ENCODE measurements at regions not wholly inside any gene's neighbourhood (a gene's known extent, or its start where the extent isn't known, plus 50 kb on each side); places are given as distances from the start of the nearest gene placed in this dataset.
"Not testable (repeated sequence)": the region's sequence is repeated elsewhere in the genome, so short reads cannot be mapped to it uniquely, and the experiment has no call there.

DNA sequence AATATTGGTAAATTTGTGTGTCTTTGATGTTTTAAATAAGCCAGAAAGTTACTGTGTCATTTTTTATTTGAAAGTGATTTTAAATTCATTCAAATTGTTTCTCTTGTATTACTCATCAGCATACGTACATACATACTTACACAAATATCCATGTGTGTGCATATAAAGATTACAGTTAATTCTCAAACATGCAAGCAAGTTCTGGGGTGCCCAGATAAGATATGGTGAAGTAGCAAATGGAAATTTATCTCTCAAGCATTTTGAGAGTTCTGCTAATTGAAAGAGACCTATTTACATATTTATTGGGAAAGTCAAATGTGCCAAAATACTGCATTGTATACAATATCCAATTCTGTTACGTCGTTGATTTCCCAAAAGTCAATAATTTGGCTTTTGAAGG is 1024.0 kb upstream of the CNTN5 start:
- no peak for DNase-seq (ENCODE audit: low read depth, low spot score)
- in situ Hi-C loops (cut with HindIII; ENCODE audit: low pct_unique_long_range_greater_than_20kb, low sequenced_read_pairs): no loop called here

DNA sequence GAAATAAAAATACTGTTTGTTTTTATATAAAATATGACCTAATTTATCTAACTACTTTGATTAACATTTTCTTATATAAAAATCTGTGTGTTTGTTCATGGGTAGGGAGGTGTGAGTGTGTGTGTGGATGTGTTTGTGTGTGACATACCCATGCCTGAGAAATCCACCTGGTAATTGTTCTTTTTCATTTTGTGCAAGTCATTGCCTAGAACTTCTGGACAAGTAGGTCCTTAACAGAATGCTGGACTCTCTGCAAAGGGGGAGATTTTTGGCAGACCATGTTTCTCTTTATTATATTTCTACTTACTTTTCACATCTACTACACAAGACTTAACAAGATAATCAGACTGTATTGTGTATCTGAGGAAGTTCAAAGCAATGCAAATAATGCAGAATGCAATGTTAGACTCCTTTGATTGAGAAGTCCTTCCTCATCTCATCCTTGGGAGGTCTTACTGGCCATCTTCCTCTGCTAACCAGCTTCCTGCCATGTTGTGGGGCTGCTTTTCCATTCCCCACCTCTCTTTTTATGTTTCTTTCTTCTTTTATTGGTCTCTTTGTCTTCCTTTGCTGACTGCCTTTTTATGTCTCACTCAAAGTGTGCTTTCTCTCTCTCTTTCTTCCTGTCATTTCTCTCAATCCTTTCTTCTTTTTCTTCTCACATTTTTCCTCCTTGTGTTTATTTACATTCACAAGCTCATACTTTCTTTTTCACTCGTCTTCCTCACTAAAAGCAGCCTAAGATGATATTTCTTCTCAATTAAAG is 1017.0 kb upstream of the CNTN5 start:
- DNase-seq (ENCODE audit: low read depth, low spot score): no peak
- in situ Hi-C loops (cut with HindIII; ENCODE audit: low pct_unique_long_range_greater_than_20kb, low sequenced_read_pairs): no loop called here

DNA sequence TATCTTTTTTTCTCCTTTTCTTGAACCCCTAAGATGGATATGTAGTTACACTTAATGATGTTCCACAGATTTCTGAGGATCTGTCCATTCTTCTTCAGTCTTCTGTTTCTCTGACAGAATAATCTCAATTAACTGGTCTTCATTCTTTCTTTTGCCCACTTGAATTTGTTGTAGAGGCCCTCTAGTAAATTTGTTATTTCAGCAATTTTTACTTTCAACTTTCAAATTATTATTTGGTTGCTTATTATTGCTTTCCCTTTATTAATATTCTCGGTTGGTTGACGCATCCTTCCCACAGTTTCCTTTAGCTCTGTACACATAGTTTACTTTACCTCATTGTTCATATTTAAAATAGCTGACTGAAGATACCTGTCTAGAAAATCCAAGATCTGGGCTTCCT is 1013.7 kb upstream of the CNTN5 start:
- no peak for DNase-seq (ENCODE audit: low read depth, low spot score)
- in situ Hi-C loops (cut with HindIII; ENCODE audit: low pct_unique_long_range_greater_than_20kb, low sequenced_read_pairs): no loop called here

DNA sequence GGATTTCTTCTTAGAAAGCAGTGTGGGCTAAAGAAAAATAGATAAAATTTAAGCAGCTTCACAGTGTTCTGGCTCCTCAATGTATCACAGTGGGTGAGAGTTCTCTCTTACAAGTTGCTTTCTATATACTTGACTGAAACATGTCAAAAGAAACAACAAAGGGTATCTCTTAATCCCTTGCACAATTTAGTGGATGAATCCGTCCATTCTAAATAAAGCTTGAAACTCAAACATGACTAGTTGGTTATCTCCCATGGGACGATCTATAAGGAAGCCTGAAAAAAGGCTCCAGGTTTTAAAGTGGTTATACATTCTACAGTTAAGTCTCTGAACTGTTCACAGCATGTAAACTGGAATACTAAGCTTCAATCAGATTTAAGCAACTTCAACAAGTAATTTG is 993.1 kb upstream of the CNTN5 start:
- in situ Hi-C loops (cut with HindIII; ENCODE audit: low pct_unique_long_range_greater_than_20kb, low sequenced_read_pairs): no loop called here

DNA sequence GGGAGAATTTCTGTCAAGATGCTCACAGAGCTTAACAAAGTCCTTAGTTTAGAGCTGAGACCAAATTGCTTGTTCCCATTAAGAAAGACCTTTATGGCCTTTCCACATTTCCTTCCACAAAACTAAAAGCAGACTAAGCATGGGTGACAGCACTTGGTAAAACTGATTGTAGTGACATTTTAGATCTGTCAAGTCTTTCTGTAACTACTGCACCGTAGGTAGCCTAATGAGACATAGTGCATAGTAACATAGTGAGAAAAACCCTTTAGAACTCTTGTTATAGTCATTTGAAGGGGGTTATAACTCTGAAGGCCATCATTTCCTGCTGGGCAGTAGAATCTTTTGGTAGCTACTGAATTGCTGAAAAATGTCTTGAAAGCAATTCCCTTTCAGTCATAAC is 990.9 kb upstream of the CNTN5 start:
- no peak for DNase-seq (ENCODE audit: low read depth, low spot score)
- in situ Hi-C loops (cut with HindIII; ENCODE audit: low pct_unique_long_range_greater_than_20kb, low sequenced_read_pairs): no loop called here

More for the DNA sequence above, 993.1 kb upstream of the CNTN5 start:
- DNase-seq (ENCODE audit: low read depth, low spot score): no peak

DNA sequence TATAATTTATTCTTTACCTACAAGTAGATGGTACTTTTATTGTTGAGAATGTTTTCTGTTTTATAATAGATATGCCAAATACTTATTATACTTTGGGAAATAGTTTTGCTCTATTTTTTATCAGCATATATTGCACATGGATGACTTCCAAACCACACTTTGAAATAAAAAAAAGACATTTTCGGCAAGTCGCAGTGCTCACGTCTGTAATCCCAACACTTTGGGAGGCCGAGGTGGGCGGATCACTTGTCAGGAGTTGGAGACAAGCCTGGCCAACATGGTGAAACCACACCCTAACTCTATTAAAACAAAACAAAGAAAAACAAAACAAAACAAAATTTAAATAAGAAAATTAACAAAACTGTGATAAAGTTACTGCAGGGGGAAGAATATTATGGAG is 983.9 kb upstream of the CNTN5 start:
- DNase-seq (ENCODE audit: low read depth, low spot score): no peak
- in situ Hi-C loops (cut with HindIII; ENCODE audit: low pct_unique_long_range_greater_than_20kb, low sequenced_read_pairs): no loop called here

DNA sequence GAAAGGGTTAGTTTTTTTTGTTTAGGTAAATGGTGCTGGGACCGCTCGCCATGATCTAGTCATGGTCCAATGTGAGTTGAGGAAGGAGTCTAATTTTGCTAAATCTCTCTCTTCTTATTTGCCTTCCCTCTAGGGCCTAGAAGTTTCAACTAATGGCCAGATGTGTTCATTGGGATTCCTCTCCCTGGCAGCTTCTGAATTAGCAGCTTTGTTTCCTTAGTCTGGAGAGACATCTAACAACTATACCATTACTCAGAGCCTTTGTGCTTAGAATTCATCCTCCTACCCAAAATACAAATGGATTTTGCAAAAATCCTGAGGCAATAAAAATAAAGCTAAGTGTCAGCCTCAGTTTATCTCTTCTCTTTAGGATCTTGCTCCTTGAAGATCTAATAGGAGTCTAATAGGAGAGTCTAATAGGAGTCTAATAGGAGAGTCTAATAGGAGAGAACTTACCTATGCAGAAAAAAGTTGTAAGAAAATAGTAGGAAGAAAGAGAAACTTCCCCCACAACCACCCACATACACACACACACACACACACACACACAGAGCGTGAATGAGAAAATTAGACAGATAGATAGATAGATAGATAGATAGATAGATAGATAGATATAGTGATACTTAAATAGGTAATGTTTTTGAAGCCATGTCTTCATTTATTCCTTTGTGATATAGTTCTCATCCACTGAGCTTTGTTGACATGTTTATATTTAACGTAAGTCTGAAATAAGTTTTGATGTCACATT is 980.5 kb upstream of the CNTN5 start:
- no peak for DNase-seq (ENCODE audit: low read depth, low spot score)
- in situ Hi-C loops (cut with HindIII; ENCODE audit: low pct_unique_long_range_greater_than_20kb, low sequenced_read_pairs): no loop called here

DNA sequence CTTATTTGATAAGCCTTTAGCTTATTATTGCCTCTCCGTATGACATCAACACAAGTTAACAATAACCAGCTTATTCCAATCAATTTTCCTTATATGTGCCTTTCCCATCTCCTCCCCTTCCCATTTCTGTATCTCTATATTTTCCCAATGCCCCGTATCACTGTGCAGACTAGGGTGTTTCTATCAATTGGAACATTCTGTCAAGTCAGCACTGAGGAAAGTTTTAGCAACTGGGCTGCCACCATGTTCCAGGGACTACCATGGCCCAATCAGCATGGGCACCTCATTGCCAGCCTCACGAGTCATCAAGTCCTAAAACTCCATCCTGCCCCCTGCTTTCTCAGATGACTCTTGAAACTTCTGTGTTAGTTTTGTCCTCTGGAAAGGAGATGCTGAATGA is 973.1 kb upstream of the CNTN5 start:
- in situ Hi-C loops (cut with HindIII; ENCODE audit: low pct_unique_long_range_greater_than_20kb, low sequenced_read_pairs): no loop called here
- DNase-seq (ENCODE audit: low read depth, low spot score): no peak

DNA sequence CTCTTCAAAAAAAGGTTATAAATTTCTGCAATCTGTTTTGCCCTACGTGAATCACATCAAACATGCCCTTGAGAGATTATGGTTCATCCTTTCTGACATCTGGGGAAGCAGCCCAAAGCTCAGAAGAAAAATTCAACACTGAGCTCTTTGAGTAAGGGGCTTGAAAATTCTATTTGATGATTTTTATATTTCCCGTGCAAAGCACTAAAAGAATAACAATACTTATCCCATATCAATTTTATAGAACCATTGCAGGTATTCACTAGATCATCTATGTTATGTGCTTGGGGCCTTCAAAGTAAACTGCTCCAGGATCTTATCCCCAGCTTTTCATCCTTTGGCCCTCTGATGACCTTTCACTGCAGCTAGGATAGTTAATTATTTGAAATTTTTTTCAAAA is 966.9 kb upstream of the CNTN5 start:
- DNase-seq (ENCODE audit: low read depth, low spot score): no peak
- in situ Hi-C loops (cut with HindIII; ENCODE audit: low pct_unique_long_range_greater_than_20kb, low sequenced_read_pairs): no loop called here

DNA sequence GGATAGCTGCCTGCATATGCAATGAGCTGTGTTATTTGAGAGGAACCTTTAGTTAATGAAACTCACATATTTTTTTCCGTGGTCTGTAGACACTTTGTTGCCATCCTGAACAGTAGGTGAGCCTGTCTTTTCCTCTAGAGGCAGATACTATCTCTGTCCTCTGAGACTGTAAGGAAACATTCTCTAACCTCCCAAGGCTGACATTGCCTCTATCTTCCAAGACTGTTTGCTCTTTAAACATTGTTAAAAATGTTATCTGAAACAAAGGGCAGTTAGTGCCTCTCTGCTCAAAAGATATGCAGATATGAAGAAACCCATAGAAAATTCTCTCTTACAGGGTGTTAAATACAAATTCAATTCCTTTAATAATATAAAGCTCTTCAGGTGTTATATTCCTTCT is 963.8 kb upstream of the CNTN5 start:
- in situ Hi-C loops (cut with HindIII; ENCODE audit: low pct_unique_long_range_greater_than_20kb, low sequenced_read_pairs): no loop called here
- DNase-seq (ENCODE audit: low read depth, low spot score): no peak

DNA sequence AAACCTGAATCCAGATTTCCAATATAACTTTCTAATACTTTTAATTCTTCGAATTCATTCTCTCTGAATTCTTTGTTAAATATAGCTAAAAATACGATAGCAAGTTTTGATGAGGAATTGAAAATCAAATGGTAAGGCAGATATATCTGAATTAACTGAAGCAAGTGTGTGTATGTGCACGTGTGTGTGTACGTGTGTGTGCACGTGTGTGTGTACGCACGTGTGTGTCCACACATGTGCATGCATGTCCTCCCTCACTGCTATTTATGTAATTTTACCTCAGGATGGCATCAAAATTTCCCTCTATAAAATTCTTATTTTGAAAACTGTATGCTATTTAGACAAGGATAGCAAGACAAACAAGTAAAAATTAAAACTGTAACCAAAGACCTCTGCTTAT is 961.3 kb upstream of the CNTN5 start:
- in situ Hi-C loops (cut with HindIII; ENCODE audit: low pct_unique_long_range_greater_than_20kb, low sequenced_read_pairs): no loop called here
- no peak for DNase-seq (ENCODE audit: low read depth, low spot score)

DNA sequence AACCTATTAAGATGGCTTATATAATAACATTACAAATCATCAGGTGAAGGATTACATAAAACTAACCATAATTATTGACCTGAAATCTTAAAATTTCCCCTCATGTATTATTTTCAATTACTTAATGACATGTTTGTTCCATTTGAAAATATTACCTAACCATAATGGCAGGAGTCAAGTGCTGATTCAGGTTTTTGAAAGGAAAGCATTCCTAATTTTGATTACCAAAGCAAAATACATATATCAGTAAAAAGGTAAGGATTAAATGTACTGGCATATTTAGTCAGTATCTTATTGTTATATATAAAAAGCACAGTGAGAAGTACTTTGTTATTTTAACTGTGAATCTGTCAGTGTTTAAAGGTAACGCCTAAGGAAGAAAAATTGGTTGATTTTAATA is 960.0 kb upstream of the CNTN5 start:
- no peak for DNase-seq (ENCODE audit: low read depth, low spot score)
- in situ Hi-C loops (cut with HindIII; ENCODE audit: low pct_unique_long_range_greater_than_20kb, low sequenced_read_pairs): no loop called here

DNA sequence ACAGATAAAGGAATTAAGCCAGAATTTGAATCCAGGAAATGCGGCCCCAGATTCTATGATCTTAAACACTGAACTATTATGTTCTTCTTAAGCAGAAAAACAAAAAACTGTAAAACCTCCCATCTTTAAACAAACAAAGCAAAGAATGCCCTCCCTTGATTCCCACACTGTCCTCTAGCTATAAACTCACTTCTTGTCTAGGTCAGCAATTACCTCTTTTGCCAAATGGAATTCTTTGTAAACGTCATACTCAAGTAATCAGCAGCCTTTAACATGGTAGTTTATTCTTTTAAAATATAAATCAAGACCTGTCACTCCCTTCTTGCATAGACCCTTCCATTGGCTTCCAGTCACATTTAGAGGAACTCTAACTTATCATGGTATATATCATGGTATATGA is 958.9 kb upstream of the CNTN5 start:
- DNase-seq (ENCODE audit: low read depth, low spot score): no peak
- in situ Hi-C loops (cut with HindIII; ENCODE audit: low pct_unique_long_range_greater_than_20kb, low sequenced_read_pairs): no loop called here

DNA sequence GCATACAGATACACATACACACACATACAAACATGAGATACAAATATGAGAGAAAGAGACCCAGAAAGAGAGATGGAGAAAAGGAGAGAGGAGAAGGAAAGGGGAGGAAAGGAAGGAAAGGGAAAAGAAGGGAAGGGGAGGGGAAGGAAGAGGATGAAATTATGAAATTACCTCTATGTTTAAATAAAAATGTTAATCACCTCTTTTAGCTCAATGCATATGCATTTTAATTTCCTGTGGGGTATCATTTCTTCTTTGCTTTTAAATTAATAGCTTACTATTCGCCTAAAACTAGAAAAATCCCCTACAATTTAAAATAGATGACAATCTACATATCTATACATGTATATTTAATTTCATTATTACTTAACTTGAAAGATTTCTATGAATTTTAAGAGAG is 958.0 kb upstream of the CNTN5 start:
- in situ Hi-C loops (cut with HindIII; ENCODE audit: low pct_unique_long_range_greater_than_20kb, low sequenced_read_pairs): no loop called here
- no peak for DNase-seq (ENCODE audit: low read depth, low spot score)

DNA sequence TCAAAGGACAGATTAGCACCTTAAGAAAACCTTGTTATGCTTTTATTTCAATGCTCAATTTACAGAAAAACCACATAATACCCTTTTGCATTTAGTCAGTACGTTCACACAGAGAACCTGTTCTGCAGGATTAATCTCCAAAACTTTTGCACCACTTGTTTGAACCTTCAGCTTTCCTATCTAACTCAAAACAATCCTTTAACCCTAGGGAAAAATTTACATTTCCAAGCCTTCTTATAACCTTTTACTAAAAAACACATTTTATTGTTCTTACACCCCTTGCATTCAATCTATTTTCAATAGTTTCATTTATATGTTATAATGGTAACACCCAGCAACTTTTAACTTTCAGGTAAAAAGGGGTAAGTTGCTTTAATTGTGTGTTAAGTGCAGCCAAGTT is 952.5 kb upstream of the CNTN5 start:
- no peak for DNase-seq (ENCODE audit: low read depth, low spot score)
- in situ Hi-C loops (cut with HindIII; ENCODE audit: low pct_unique_long_range_greater_than_20kb, low sequenced_read_pairs): no loop called here

DNA sequence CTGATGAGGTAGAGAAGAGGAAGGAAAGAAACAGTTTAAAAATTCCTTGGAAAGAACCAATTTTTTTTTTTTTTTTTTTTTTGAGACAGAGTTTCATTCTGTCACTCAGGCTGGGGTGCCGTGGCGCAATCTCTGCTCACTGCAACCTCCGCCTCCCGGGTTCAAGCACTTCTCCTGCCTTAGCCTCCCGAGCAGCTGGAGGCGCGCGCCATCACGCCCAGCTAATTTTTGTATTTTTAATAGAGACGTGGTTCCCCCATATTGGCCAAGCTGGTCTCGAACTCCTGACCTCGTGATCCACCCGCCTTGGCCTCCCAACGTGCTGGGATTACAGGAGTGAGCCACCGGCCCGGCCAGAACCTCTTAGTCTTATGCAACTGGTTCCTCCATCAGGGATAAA is 951.6 kb upstream of the CNTN5 start:
- in situ Hi-C loops (cut with HindIII; ENCODE audit: low pct_unique_long_range_greater_than_20kb, low sequenced_read_pairs); DNase-seq (ENCODE audit: low read depth, low spot score): not testable (repeated sequence)

DNA sequence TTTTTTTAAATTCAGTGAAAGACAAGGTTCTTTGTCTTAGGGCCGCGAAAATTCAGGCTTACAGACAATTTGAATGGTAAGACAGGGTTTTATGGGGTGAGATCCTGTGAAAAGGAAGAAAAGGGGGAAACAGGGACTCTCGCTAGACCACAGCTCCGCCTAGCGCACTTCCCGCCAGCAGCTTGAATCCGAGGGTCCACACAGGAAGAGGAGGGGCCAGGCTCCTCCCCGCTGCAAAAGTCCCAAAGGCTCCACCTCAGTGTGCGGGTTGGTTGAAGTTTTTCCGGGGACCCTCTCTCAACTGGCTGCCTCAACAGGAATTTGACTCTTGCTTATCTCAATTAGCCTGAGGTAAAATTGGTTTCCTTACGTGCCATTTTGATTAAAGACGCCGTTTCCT is 950.9 kb upstream of the CNTN5 start:
- DNase-seq (ENCODE audit: low read depth, low spot score): no peak
- in situ Hi-C loops (cut with HindIII; ENCODE audit: low pct_unique_long_range_greater_than_20kb, low sequenced_read_pairs): no loop called here

DNA sequence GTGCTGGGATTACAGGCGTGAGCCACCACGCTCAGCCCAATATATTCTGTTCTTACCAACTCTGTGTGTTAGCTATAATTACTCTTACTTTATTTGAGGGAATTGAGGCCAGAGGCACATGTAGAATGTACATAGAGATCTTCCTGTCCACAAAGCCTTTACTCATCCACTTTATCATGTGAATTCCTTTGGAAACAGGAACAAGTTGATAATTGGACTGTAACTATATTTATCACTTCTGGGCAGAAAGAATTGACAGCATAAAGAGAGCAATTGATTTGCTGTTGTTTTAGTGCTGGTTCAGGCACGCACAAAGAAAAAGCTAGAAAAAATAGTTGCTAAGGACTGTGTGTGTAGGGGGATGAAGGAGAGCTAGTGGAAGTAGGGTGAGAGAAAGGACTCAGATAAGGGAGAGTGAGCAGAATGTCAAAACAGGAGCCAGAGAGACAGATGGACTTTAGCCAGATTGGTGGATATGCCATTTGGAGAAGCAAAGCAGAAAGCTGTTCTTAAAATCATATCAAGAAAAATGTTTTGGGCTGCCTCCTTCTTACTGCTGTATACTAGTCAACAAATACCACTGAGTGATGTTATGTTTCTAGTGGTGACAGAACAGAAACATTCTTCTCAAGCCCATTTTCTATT is 929.8 kb upstream of the CNTN5 start:
- DNase-seq (ENCODE audit: low read depth, low spot score): peak; percentile 17
- in situ Hi-C loops (cut with HindIII; ENCODE audit: low pct_unique_long_range_greater_than_20kb, low sequenced_read_pairs): no loop called here

DNA sequence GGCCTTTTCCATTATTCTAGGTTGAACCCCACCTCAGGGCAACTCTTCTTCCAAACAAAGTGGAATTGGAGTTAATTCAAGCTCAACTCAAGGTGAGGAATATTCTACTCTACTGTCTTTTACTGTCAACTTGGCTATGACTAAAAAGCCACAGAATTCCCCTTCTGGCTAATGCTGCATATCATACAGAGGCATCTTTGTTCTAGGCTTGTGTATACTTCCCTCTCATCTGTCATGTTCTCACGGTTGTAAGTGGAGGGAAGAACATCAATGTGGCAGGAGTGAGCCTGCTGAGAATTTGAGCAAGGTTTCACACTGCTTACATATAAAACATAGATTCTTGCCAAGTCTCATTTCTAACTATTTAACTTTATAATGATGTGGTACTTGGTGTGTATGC is 921.4 kb upstream of the CNTN5 start:
- peak; percentile 86 for DNase-seq (ENCODE audit: low read depth, low spot score)
- in situ Hi-C loops (cut with HindIII; ENCODE audit: low pct_unique_long_range_greater_than_20kb, low sequenced_read_pairs): no loop called here
